ENCODE measurements at regions not wholly inside any gene's neighbourhood (a gene's known extent, or its start where the extent isn't known, plus 50 kb on each side); places are given as distances from the start of the nearest gene placed in this dataset.

GRCh38 chr7:86930554-86931307, 128.7 kb downstream of the ELAPOR2 start:
- Histone ChIP-seq H3K79me2 (ENCODE audit: control insufficient read depth, insufficient read depth, low read length, unreplicated experiment) (no peaks in the 10 kb centered on the region), H3K4me1 (ENCODE audit: control insufficient read depth, insufficient read depth, low read length, unreplicated experiment) (peaks cover 13% of the 10 kb centered on the region), H3K27me3 (ENCODE audit: insufficient read depth, low read length) (no peaks in the 10 kb centered on the region), H3K4me3 (ENCODE audit: low read depth, low read length) (no peak overlapping the region), H2AFZ (ENCODE audit: low read length, unreplicated experiment) (no peak overlapping the region), H3K36me3 (ENCODE audit: insufficient read depth, low read length) (no peaks in the 10 kb centered on the region), H3K27ac (ENCODE audit: low read depth, low read length) (no peak overlapping the region)

GRCh38 chr7:86929293-86930109, 130.0 kb downstream of the ELAPOR2 start:
- no peak overlapping the region for H2AFZ ChIP-seq (ENCODE audit: low read length, unreplicated experiment)
- H3K4me1 ChIP-seq (ENCODE audit: control insufficient read depth, insufficient read depth, low read length, unreplicated experiment) = peaks cover 13% of the 10 kb centered on the region
- no peak overlapping the region for H3K4me3 ChIP-seq (ENCODE audit: low read depth, low read length)
- peaks cover 6% of the 10 kb centered on the region; the same call in 1 of the 2 replicates for H3K27me3 ChIP-seq (ENCODE audit: insufficient read depth, low read length)
- no peaks in the 10 kb centered on the region for H3K36me3 ChIP-seq (ENCODE audit: insufficient read depth, low read length)
- H3K79me2 ChIP-seq (ENCODE audit: control insufficient read depth, insufficient read depth, low read length, unreplicated experiment) = no peaks in the 10 kb centered on the region
- H3K27ac ChIP-seq (ENCODE audit: low read depth, low read length) = no peak overlapping the region

GRCh38 chr7:86928308-86928707, 131.1 kb downstream of the ELAPOR2 start:
- Histone ChIP-seq H3K36me3 (ENCODE audit: insufficient read depth, low read length) (no peaks in the 10 kb centered on the region), H3K4me1 (ENCODE audit: control insufficient read depth, insufficient read depth, low read length, unreplicated experiment) (peaks cover 13% of the 10 kb centered on the region), H3K4me3 (ENCODE audit: low read depth, low read length) (no peak overlapping the region), H2AFZ (ENCODE audit: low read length, unreplicated experiment) (no peak overlapping the region), H3K27ac (ENCODE audit: low read depth, low read length) (no peak overlapping the region), H3K79me2 (ENCODE audit: control insufficient read depth, insufficient read depth, low read length, unreplicated experiment) (no peaks in the 10 kb centered on the region), H3K27me3 (ENCODE audit: insufficient read depth, low read length) (peaks cover 11% of the 10 kb centered on the region; the same call in 1 of the 2 replicates)

GRCh38 chr7:86926732-86927131, 132.7 kb downstream of the ELAPOR2 start:
- peaks cover 11% of the 10 kb centered on the region; the same call in 1 of the 2 replicates for H3K27me3 ChIP-seq (ENCODE audit: insufficient read depth, low read length)

GRCh38 chr7:86925221-86925620, 134.2 kb downstream of the ELAPOR2 start:
- Histone ChIP-seq H3K79me2 (ENCODE audit: control insufficient read depth, insufficient read depth, low read length, unreplicated experiment) (no peaks in the 10 kb centered on the region), H3K36me3 (ENCODE audit: insufficient read depth, low read length) (no peaks in the 10 kb centered on the region), H3K27me3 (ENCODE audit: insufficient read depth, low read length) (peaks cover 14% of the 10 kb centered on the region; the same call in 1 of the 2 replicates), H2AFZ (ENCODE audit: low read length, unreplicated experiment) (no peak overlapping the region), H3K27ac (ENCODE audit: low read depth, low read length) (no peak overlapping the region), H3K4me3 (ENCODE audit: low read depth, low read length) (no peak overlapping the region), H3K4me1 (ENCODE audit: control insufficient read depth, insufficient read depth, low read length, unreplicated experiment) (no peaks in the 10 kb centered on the region)

More at GRCh38 chr7:86926732-86927131, 132.7 kb downstream of the ELAPOR2 start:
- H3K27ac ChIP-seq (ENCODE audit: low read depth, low read length) = no peak overlapping the region
- no peaks in the 10 kb centered on the region for H3K36me3 ChIP-seq (ENCODE audit: insufficient read depth, low read length)
- H3K4me3 ChIP-seq (ENCODE audit: low read depth, low read length) = no peak overlapping the region
- peaks cover 4% of the 10 kb centered on the region for H3K4me1 ChIP-seq (ENCODE audit: control insufficient read depth, insufficient read depth, low read length, unreplicated experiment)
- no peaks in the 10 kb centered on the region for H3K79me2 ChIP-seq (ENCODE audit: control insufficient read depth, insufficient read depth, low read length, unreplicated experiment)
- H2AFZ ChIP-seq (ENCODE audit: low read length, unreplicated experiment) = no peak overlapping the region

- no peaks in the 10 kb centered on the region for H3K4me1 ChIP-seq (ENCODE audit: control insufficient read depth, insufficient read depth, low read length, unreplicated experiment)
- H3K4me3 ChIP-seq (ENCODE audit: low read depth, low read length) = no peak overlapping the region
- peaks cover 19% of the 10 kb centered on the region; the same call in 1 of the 2 replicates for H3K27me3 ChIP-seq (ENCODE audit: insufficient read depth, low read length)
- no peaks in the 10 kb centered on the region for H3K36me3 ChIP-seq (ENCODE audit: insufficient read depth, low read length)
- no peaks in the 10 kb centered on the region for H3K79me2 ChIP-seq (ENCODE audit: control insufficient read depth, insufficient read depth, low read length, unreplicated experiment)
- no peak overlapping the region for H2AFZ ChIP-seq (ENCODE audit: low read length, unreplicated experiment)
- no peak overlapping the region for H3K27ac ChIP-seq (ENCODE audit: low read depth, low read length)
These were observed 135.9 kb downstream of the ELAPOR2 start for GRCh38 chr7:86923527-86923926.

- H3K27ac ChIP-seq (ENCODE audit: low read depth, low read length) = no peak overlapping the region
- no peaks in the 10 kb centered on the region for H3K36me3 ChIP-seq (ENCODE audit: insufficient read depth, low read length)
- H3K4me1 ChIP-seq (ENCODE audit: control insufficient read depth, insufficient read depth, low read length, unreplicated experiment) = no peaks in the 10 kb centered on the region
- H3K4me3 ChIP-seq (ENCODE audit: low read depth, low read length) = no peak overlapping the region
- H3K79me2 ChIP-seq (ENCODE audit: control insufficient read depth, insufficient read depth, low read length, unreplicated experiment) = no peaks in the 10 kb centered on the region
- H3K27me3 ChIP-seq (ENCODE audit: insufficient read depth, low read length) = peaks cover 20% of the 10 kb centered on the region; the same call in 1 of the 2 replicates
- H2AFZ ChIP-seq (ENCODE audit: low read length, unreplicated experiment) = no peak overlapping the region
These were observed 139.3 kb downstream of the ELAPOR2 start for GRCh38 chr7:86920154-86920553.

- no peaks in the 10 kb centered on the region for H3K36me3 ChIP-seq (ENCODE audit: insufficient read depth, low read length)
- H3K79me2 ChIP-seq (ENCODE audit: control insufficient read depth, insufficient read depth, low read length, unreplicated experiment) = no peaks in the 10 kb centered on the region
- no peaks in the 10 kb centered on the region for H3K4me1 ChIP-seq (ENCODE audit: control insufficient read depth, insufficient read depth, low read length, unreplicated experiment)
- no peak overlapping the region for H2AFZ ChIP-seq (ENCODE audit: low read length, unreplicated experiment)
- H3K27ac ChIP-seq (ENCODE audit: low read depth, low read length) = no peak overlapping the region
- no peak overlapping the region for H3K4me3 ChIP-seq (ENCODE audit: low read depth, low read length)
- H3K27me3 ChIP-seq (ENCODE audit: insufficient read depth, low read length) = peaks cover 15% of the 10 kb centered on the region
These were observed 141.2 kb downstream of the ELAPOR2 start for GRCh38 chr7:86918245-86918644.

- Histone ChIP-seq H3K36me3 (ENCODE audit: insufficient read depth, low read length) (no peaks in the 10 kb centered on the region), H3K27me3 (ENCODE audit: insufficient read depth, low read length) (peaks cover 23% of the 10 kb centered on the region), H3K79me2 (ENCODE audit: control insufficient read depth, insufficient read depth, low read length, unreplicated experiment) (no peaks in the 10 kb centered on the region), H3K4me1 (ENCODE audit: control insufficient read depth, insufficient read depth, low read length, unreplicated experiment) (no peaks in the 10 kb centered on the region), H2AFZ (ENCODE audit: low read length, unreplicated experiment) (no peak overlapping the region), H3K27ac (ENCODE audit: low read depth, low read length) (no peak overlapping the region), H3K4me3 (ENCODE audit: low read depth, low read length) (no peak overlapping the region)
These were observed 143.1 kb downstream of the ELAPOR2 start for GRCh38 chr7:86916277-86916825.

GRCh38 chr7:86914551-86914950, 144.9 kb downstream of the ELAPOR2 start:
- Histone ChIP-seq H3K27me3 (ENCODE audit: insufficient read depth, low read length) (peaks cover 23% of the 10 kb centered on the region), H3K4me1 (ENCODE audit: control insufficient read depth, insufficient read depth, low read length, unreplicated experiment) (no peaks in the 10 kb centered on the region)

More at GRCh38 chr7:86914551-86914950, 144.9 kb downstream of the ELAPOR2 start:
- no peaks in the 10 kb centered on the region for H3K79me2 ChIP-seq (ENCODE audit: control insufficient read depth, insufficient read depth, low read length, unreplicated experiment)
- no peak overlapping the region for H2AFZ ChIP-seq (ENCODE audit: low read length, unreplicated experiment)
- H3K27ac ChIP-seq (ENCODE audit: low read depth, low read length) = no peak overlapping the region
- no peak overlapping the region for H3K4me3 ChIP-seq (ENCODE audit: low read depth, low read length)
- no peaks in the 10 kb centered on the region for H3K36me3 ChIP-seq (ENCODE audit: insufficient read depth, low read length)
